Suppressor macrophage treated with lipopolysaccharide for 4 hours (primary cell): ENCODE measurements at regions not wholly inside any gene's neighbourhood (a gene's known extent, or its start where the extent isn't known, plus 50 kb on each side); places are given as distances from the start of the nearest gene placed in this dataset.
"Not testable (repeated sequence)": the region's sequence is repeated elsewhere in the genome, so short reads cannot be mapped to it uniquely, and the experiment has no call there.

ENCODE experiments used
- DNase-seq: peaks from one replicate; pipeline ENCODE4 v3.0.0-alpha.2; 2020

- no peak for DNase-seq
Measured at GRCh38 chr1:185463433-185463832, 146.4 kb upstream of the IVNS1ABP start.

- no peak for DNase-seq
Measured at GRCh38 chr1:185463011-185463410, 146.0 kb upstream of the IVNS1ABP start.

- not testable (repeated sequence) for DNase-seq
Measured at GRCh38 chr1:185460723-185461122, 143.7 kb upstream of the IVNS1ABP start.

- DNase-seq = no peak
Measured at GRCh38 chr1:185459141-185459540, 142.1 kb upstream of the IVNS1ABP start.

GRCh38 chr1:185458670-185459069, 141.6 kb upstream of the IVNS1ABP start:
- no peak for DNase-seq

- DNase-seq = no peak
Measured at GRCh38 chr1:185453496-185454192, 136.6 kb upstream of the IVNS1ABP start.

GRCh38 chr1:185450917-185451316, 133.9 kb upstream of the IVNS1ABP start:
- DNase-seq = no peak

GRCh38 chr1:185450060-185450788, 133.2 kb upstream of the IVNS1ABP start:
- DNase-seq = no peak

GRCh38 chr1:185449378-185450059, 132.5 kb upstream of the IVNS1ABP start:
- DNase-seq = no peak

GRCh38 chr1:185448591-185449186, 131.6 kb upstream of the IVNS1ABP start:
- no peak for DNase-seq

GRCh38 chr1:185446131-185446530, 129.1 kb upstream of the IVNS1ABP start:
- no peak for DNase-seq

GRCh38 chr1:185445594-185445993, 128.6 kb upstream of the IVNS1ABP start:
- DNase-seq = no peak

GRCh38 chr1:185444676-185445075, 127.6 kb upstream of the IVNS1ABP start:
- no peak for DNase-seq

- DNase-seq = no peak
Measured at GRCh38 chr1:185442050-185442449, 125.0 kb upstream of the IVNS1ABP start.

- DNase-seq = no peak
Measured at GRCh38 chr1:185441605-185442004, 124.6 kb upstream of the IVNS1ABP start.

GRCh38 chr1:185440877-185441276, 123.8 kb upstream of the IVNS1ABP start:
- DNase-seq = no peak

- peak; percentile 94 for DNase-seq
Measured at GRCh38 chr1:185439727-185440415, 122.8 kb upstream of the IVNS1ABP start.

- peak; percentile 45 for DNase-seq
Measured at GRCh38 chr1:185438936-185439335, 121.9 kb upstream of the IVNS1ABP start.

GRCh38 chr1:185435696-185436379, 118.8 kb upstream of the IVNS1ABP start:
- DNase-seq = no peak

GRCh38 chr1:185434721-185435120, 117.7 kb upstream of the IVNS1ABP start:
- no peak for DNase-seq

GRCh38 chr1:185433667-185434066, 116.6 kb upstream of the IVNS1ABP start:
- DNase-seq = no peak

GRCh38 chr1:185432948-185433347, 115.9 kb upstream of the IVNS1ABP start:
- DNase-seq = peak; percentile 25
